Activated naive CD4-positive, alpha-beta T cell treated with anti-CD3 and anti-CD28 coated beads for 36 hours (primary cell): ENCODE measurements at regions not wholly inside any gene's neighbourhood (a gene's known extent, or its start where the extent isn't known, plus 50 kb on each side); places are given as distances from the start of the nearest gene placed in this dataset.

ENCODE experiments used
- CTCF ChIA-PET: fragments of 350-600 bp; sonication (Branson Sonifier 250); formaldehyde crosslinking; loops from one replicate; lab custom pipeline; 2021; ENCODE audit warnings: antibody characterized with exemption; lab: Charles Lee
- DNase-seq: peaks from one replicate; pipeline ENCODE4 v3.0.0-alpha.2; 2020
- H3K27ac Mint-ChIP-seq: one replicate; pipeline ENCODE4 v1.8.0; 2021; ENCODE audit warnings: mild to moderate bottlenecking, mixed read lengths
- H3K27me3 Mint-ChIP-seq: one replicate; pipeline ENCODE4 v1.8.0; 2021; ENCODE audit warnings: low read depth, mixed read lengths
- H3K36me3 Mint-ChIP-seq: one replicate; pipeline ENCODE4 v1.8.0; 2021; ENCODE audit warnings: low read depth, mixed read lengths
- H3K4me1 Mint-ChIP-seq: one replicate; pipeline ENCODE4 v1.8.0; 2021; ENCODE audit warnings: low read depth, mixed read lengths
- H3K4me3 Mint-ChIP-seq: one replicate; pipeline ENCODE4 v1.8.0; 2021; ENCODE audit warnings: mild to moderate bottlenecking, moderate library complexity, mixed read lengths
- H3K9me3 Mint-ChIP-seq: one replicate; pipeline ENCODE4 v1.8.0; 2021; ENCODE audit warnings: mixed read lengths
- intact Hi-C: fragments of 100-400 bp; cut with micrococcal nuclease; formaldehyde crosslinking; loops from one replicate; pipeline ENCODE4 v1.15.1; 2023

- peaks cover 2% of the 10 kb centered on the region for H3K27me3 Mint-ChIP-seq
- no peaks in the 10 kb centered on the region for H3K36me3 Mint-ChIP-seq
- no peak overlapping the region for H3K4me3 Mint-ChIP-seq
- intact Hi-C loops = no loop called here
- CTCF ChIA-PET = no interaction called here
- H3K27ac Mint-ChIP-seq = no peak overlapping the region
- H3K9me3 Mint-ChIP-seq = no peaks in the 10 kb centered on the region
- no peaks in the 10 kb centered on the region for H3K4me1 Mint-ChIP-seq
- DNase-seq = no peak
Measured at GRCh38 chr4:144288011-144288903, 147.7 kb upstream of the GYPA start.

- Mint-ChIP-seq H3K36me3 (no peaks in the 10 kb centered on the region), H3K4me3 (no peak overlapping the region), H3K27ac (no peak overlapping the region), H3K9me3 (no peaks in the 10 kb centered on the region), H3K27me3 (peaks cover 2% of the 10 kb centered on the region), H3K4me1 (no peaks in the 10 kb centered on the region)
- CTCF ChIA-PET = no interaction called here
- DNase-seq = no peak
- intact Hi-C loops = no loop called here
Measured at GRCh38 chr4:144289667-144290428, 149.3 kb upstream of the GYPA start.

- H3K27ac Mint-ChIP-seq = no peak overlapping the region
- no peaks in the 10 kb centered on the region for H3K4me1 Mint-ChIP-seq
- CTCF ChIA-PET = no interaction called here
- no peak for DNase-seq
- intact Hi-C loops = no loop called here
- H3K9me3 Mint-ChIP-seq = no peaks in the 10 kb centered on the region
- H3K27me3 Mint-ChIP-seq = no peaks in the 10 kb centered on the region
- no peaks in the 10 kb centered on the region for H3K36me3 Mint-ChIP-seq
- H3K4me3 Mint-ChIP-seq = no peak overlapping the region
Measured at GRCh38 chr4:144291164-144291563, 150.6 kb upstream of the GYPA start.

GRCh38 chr4:144294211-144294610, 153.7 kb upstream of the GYPA start:
- Mint-ChIP-seq H3K4me1 (no peaks in the 10 kb centered on the region), H3K9me3 (no peaks in the 10 kb centered on the region), H3K36me3 (no peaks in the 10 kb centered on the region), H3K4me3 (no peak overlapping the region), H3K27me3 (no peaks in the 10 kb centered on the region), H3K27ac (no peak overlapping the region)
- no peak for DNase-seq
- CTCF ChIA-PET = no interaction called here
- intact Hi-C loops = no loop called here

- H3K36me3 Mint-ChIP-seq = no peaks in the 10 kb centered on the region
- H3K27ac Mint-ChIP-seq = no peak overlapping the region
- no peaks in the 10 kb centered on the region for H3K27me3 Mint-ChIP-seq
- CTCF ChIA-PET = no interaction called here
- intact Hi-C loops = no loop called here
- H3K4me3 Mint-ChIP-seq = no peak overlapping the region
- no peaks in the 10 kb centered on the region for H3K4me1 Mint-ChIP-seq
- no peaks in the 10 kb centered on the region for H3K9me3 Mint-ChIP-seq
- no peak for DNase-seq
Measured at GRCh38 chr4:144295286-144295995, 154.9 kb upstream of the GYPA start.

GRCh38 chr4:144296941-144297340, 156.4 kb upstream of the GYPA start:
- Mint-ChIP-seq H3K36me3 (no peaks in the 10 kb centered on the region), H3K9me3 (no peaks in the 10 kb centered on the region), H3K4me1 (no peaks in the 10 kb centered on the region), H3K4me3 (no peak overlapping the region), H3K27me3 (no peaks in the 10 kb centered on the region), H3K27ac (no peak overlapping the region)
- no peak for DNase-seq
- CTCF ChIA-PET = no interaction called here
- intact Hi-C loops = no loop called here

GRCh38 chr4:144298519-144298918, 158.0 kb upstream of the GYPA start:
- Mint-ChIP-seq H3K9me3 (no peaks in the 10 kb centered on the region), H3K4me1 (no peaks in the 10 kb centered on the region), H3K36me3 (no peaks in the 10 kb centered on the region), H3K27me3 (no peaks in the 10 kb centered on the region), H3K4me3 (no peak overlapping the region), H3K27ac (no peak overlapping the region)
- DNase-seq = no peak
- CTCF ChIA-PET = no interaction called here
- intact Hi-C loops = no loop called here

GRCh38 chr4:144300616-144301015, 160.1 kb upstream of the GYPA start:
- H3K27ac Mint-ChIP-seq = no peak overlapping the region
- no peaks in the 10 kb centered on the region for H3K9me3 Mint-ChIP-seq
- no peaks in the 10 kb centered on the region for H3K36me3 Mint-ChIP-seq
- H3K4me3 Mint-ChIP-seq = no peak overlapping the region
- H3K4me1 Mint-ChIP-seq = no peaks in the 10 kb centered on the region
- H3K27me3 Mint-ChIP-seq = no peaks in the 10 kb centered on the region
- CTCF ChIA-PET = no interaction called here
- no peak for DNase-seq
- intact Hi-C loops = no loop called here

GRCh38 chr4:144302704-144303536, 162.4 kb upstream of the GYPA start:
- Mint-ChIP-seq H3K4me1 (no peaks in the 10 kb centered on the region), H3K27ac (no peak overlapping the region), H3K27me3 (no peaks in the 10 kb centered on the region), H3K36me3 (no peaks in the 10 kb centered on the region), H3K4me3 (no peak overlapping the region), H3K9me3 (no peaks in the 10 kb centered on the region)
- CTCF ChIA-PET = interaction anchor here (0.7 kb wide), 1 partner anchor 16 kb away, joined by 3 read pairs; no protein-coding TSS in a partner anchor
- intact Hi-C loops = no loop called here
- no peak for DNase-seq

- H3K36me3 Mint-ChIP-seq = no peaks in the 10 kb centered on the region
- intact Hi-C loops = no loop called here
- H3K4me3 Mint-ChIP-seq = no peak overlapping the region
- H3K9me3 Mint-ChIP-seq = no peaks in the 10 kb centered on the region
- CTCF ChIA-PET = no interaction called here
- no peaks in the 10 kb centered on the region for H3K4me1 Mint-ChIP-seq
- DNase-seq = no peak
- H3K27me3 Mint-ChIP-seq = no peaks in the 10 kb centered on the region
- no peak overlapping the region for H3K27ac Mint-ChIP-seq
Measured at GRCh38 chr4:144304025-144304424, 163.5 kb upstream of the GYPA start.

- peaks cover 13% of the 10 kb centered on the region for H3K9me3 Mint-ChIP-seq
- peaks cover 3% of the 10 kb centered on the region for H3K36me3 Mint-ChIP-seq
- H3K4me1 Mint-ChIP-seq = no peaks in the 10 kb centered on the region
- DNase-seq = no peak
- H3K27ac Mint-ChIP-seq = no peak overlapping the region
- CTCF ChIA-PET = no interaction called here
- no peaks in the 10 kb centered on the region for H3K27me3 Mint-ChIP-seq
- intact Hi-C loops = no loop called here
- no peak overlapping the region for H3K4me3 Mint-ChIP-seq
Measured at GRCh38 chr4:144310535-144310934, 170.0 kb upstream of the GYPA start.

- Mint-ChIP-seq H3K9me3 (peaks cover 17% of the 10 kb centered on the region), H3K4me1 (no peaks in the 10 kb centered on the region), H3K36me3 (peaks cover 3% of the 10 kb centered on the region), H3K4me3 (no peak overlapping the region), H3K27ac (no peak overlapping the region), H3K27me3 (no peaks in the 10 kb centered on the region)
- intact Hi-C loops = no loop called here
- CTCF ChIA-PET = no interaction called here
- DNase-seq = no peak
Measured at GRCh38 chr4:144313370-144313769, 172.9 kb upstream of the GYPA start.
